A549 (cell line): ENCODE measurements at regions not wholly inside any gene's neighbourhood (a gene's known extent, or its start where the extent isn't known, plus 50 kb on each side); places are given as distances from the start of the nearest gene placed in this dataset.

Experiments used
- BHLHE40 ChIP-seq: IDR thresholded peaks from 2 replicates; pipeline ENCODE4 v1.6.1; 2012; ENCODE audit warnings: low read depth, low read length, inconsistent platforms
- CTCF ChIP-seq: fragments of >200 bp; sonication (Bioruptor Twin); formaldehyde crosslinking; IDR thresholded peaks from 3 replicates; pipeline ENCODE4 v1.5.1; 2016
- ELK1 ChIP-seq: fragments of 150-350 bp; IDR thresholded peaks from 2 replicates; pipeline ENCODE4 v1.6.1; 2014; ENCODE audit warnings: low read depth, mild to moderate bottlenecking, low read length
- KDM5A ChIP-seq: fragments of 200-600 bp; sonication (generic); IDR thresholded peaks from 2 replicates; pipeline ENCODE4 v1.6.1; 2016; ENCODE audit warnings: antibody characterized with exemption, mild to moderate bottlenecking
- POLR2AphosphoS2 ChIP-seq: conservative IDR thresholded peaks from 2 replicates; pipeline ENCODE4 v1.6.1; 2012; ENCODE audit warnings: low read length, improper control_type of control experiment, inconsistent platforms
- RARB ChIP-seq: fragments of 250-450 bp; sonication (Bioruptor Pico); IDR thresholded peaks from 2 replicates; pipeline ENCODE4 v1.8.0; 2021; ENCODE audit warnings: mild to moderate bottlenecking, moderate library complexity
- RCOR1 ChIP-seq: fragments of 150-350 bp; IDR thresholded peaks from 2 replicates; pipeline ENCODE4 v1.6.1; 2014; ENCODE audit warnings: antibody characterized with exemption, low read length, low read depth
- RFX5 ChIP-seq: fragments of 450-650 bp; IDR thresholded peaks from 2 replicates; pipeline ENCODE4 v1.7.1; 2014; ENCODE audit warnings: antibody characterized with exemption, mild to moderate bottlenecking, moderate library complexity

- TF ChIP-seq CTCF, result no peak
- TF ChIP-seq KDM5A, result no peak
- TF ChIP-seq RFX5, result no peak
- no peak for TF ChIP-seq RARB
- no peak for TF ChIP-seq BHLHE40
- TF ChIP-seq ELK1, result no peak
- TF ChIP-seq RCOR1, result no peak
- no peak for TF ChIP-seq POLR2AphosphoS2
These were observed 1192.8 kb downstream of the FLRT2 start for GRCh38 chr14:86722612-86723253.
